GM06990 (cell line): ENCODE measurements at regions not wholly inside any gene's neighbourhood (a gene's known extent, or its start where the extent isn't known, plus 50 kb on each side); places are given as distances from the start of the nearest gene placed in this dataset.

ENCODE experiments used
- DNase-seq: peaks from one replicate; pipeline ENCODE4 v3.0.0-alpha.2; 2011; ENCODE audit not compliant: insufficient read length; ENCODE audit errors: extremely low read depth
- H3K27me3 ChIP-seq: replicated peaks from 2 replicates; pipeline ENCODE4 v1.6.0; 2011; ENCODE audit warnings: low read length; ENCODE audit not compliant: control insufficient read depth, insufficient read depth
- H3K36me3 ChIP-seq: 2 replicates; pipeline ENCODE4 v1.5.1; 2011; ENCODE audit warnings: low read length; ENCODE audit not compliant: control insufficient read depth, insufficient read depth
- H3K4me3 ChIP-seq: replicated peaks from 2 replicates; pipeline ENCODE4 v1.5.1; 2011; ENCODE audit warnings: low read depth, mild to moderate bottlenecking, control low read depth, low read length
- CTCF ChIP-seq: IDR thresholded peaks from 2 replicates; pipeline ENCODE4 v1.5.1; 2011; ENCODE audit warnings: low read length, control low read depth, mild to moderate bottlenecking, inconsistent platforms; ENCODE audit not compliant: insufficient read depth, poor library complexity, severe bottlenecking

- Histone ChIP-seq H3K27me3 (no peaks in the 10 kb centered on the region), H3K36me3 (no peaks in the 10 kb centered on the region), H3K4me3 (no peak overlapping the region)
- DNase-seq = no peak
- TF ChIP-seq CTCF = no peak
These were observed 65.5 kb upstream of the HS3ST1 start for GRCh38 chr4:11494232-11494631.

GRCh38 chr4:11489453-11490083 lies 60.9 kb upstream of the HS3ST1 start:
- Histone ChIP-seq H3K27me3 (no peaks in the 10 kb centered on the region), H3K4me3 (no peak overlapping the region), H3K36me3 (no peaks in the 10 kb centered on the region)
- DNase-seq = no peak
- no peak for TF ChIP-seq CTCF

GRCh38 chr4:11488657-11489452 lies 60.2 kb upstream of the HS3ST1 start:
- DNase-seq = no peak
- Histone ChIP-seq H3K27me3 (no peaks in the 10 kb centered on the region), H3K36me3 (no peaks in the 10 kb centered on the region), H3K4me3 (no peak overlapping the region)
- TF ChIP-seq CTCF = peak; percentile 35

- TF ChIP-seq CTCF = no peak
- no peak for DNase-seq
- H3K4me3 ChIP-seq = no peak overlapping the region
- H3K36me3 ChIP-seq = no peaks in the 10 kb centered on the region
- H3K27me3 ChIP-seq = no peaks in the 10 kb centered on the region
These were observed 59.3 kb upstream of the HS3ST1 start for GRCh38 chr4:11487868-11488544.

- H3K27me3 ChIP-seq = no peaks in the 10 kb centered on the region
- no peaks in the 10 kb centered on the region for H3K36me3 ChIP-seq
- no peak for TF ChIP-seq CTCF
- no peak for DNase-seq
- H3K4me3 ChIP-seq = no peak overlapping the region
These were observed 58.4 kb upstream of the HS3ST1 start for GRCh38 chr4:11487139-11487538.
